PFSK-1 (cell line): ENCODE measurements at regions not wholly inside any gene's neighbourhood (a gene's known extent, or its start where the extent isn't known, plus 50 kb on each side); places are given as distances from the start of the nearest gene placed in this dataset.

Experiments used
- FOXP2 ChIP-seq: optimal IDR thresholded peaks from 2 replicates; pipeline ENCODE3; 2011; ENCODE audit warnings: borderline replicate concordance, control low read depth, inconsistent platforms; ENCODE audit not compliant: insufficient read depth; ENCODE audit errors: extremely low read length, extremely low read depth
- POLR2AphosphoS5 ChIP-seq: IDR thresholded peaks from 2 replicates; pipeline ENCODE4 v1.6.1; 2012; ENCODE audit warnings: low read depth, mild to moderate bottlenecking, control low read depth, low read length, moderate library complexity
- SIN3A ChIP-seq: IDR thresholded peaks from 2 replicates; pipeline ENCODE4 v1.6.1; 2012; ENCODE audit warnings: mild to moderate bottlenecking, low read length, moderate library complexity, borderline replicate concordance; ENCODE audit not compliant: insufficient read depth
- TAF1 ChIP-seq: IDR thresholded peaks from 2 replicates; pipeline ENCODE4 v1.6.1; 2012; ENCODE audit warnings: low read length, control low read depth, borderline replicate concordance; ENCODE audit not compliant: insufficient read depth
- TF ChIP-seq, protein P1 (sequence below), 2 experiments: IDR thresholded peaks; 2 replicates each; pipeline versions ENCODE4 v1.6.1 to v1.8.0; 2011 to 2012; ENCODE audit warnings: low read depth in 2 of 2, low read length in 2 of 2, control low read depth in 1 of 2, inconsistent platforms in 1 of 2, mild to moderate bottlenecking in 1 of 2, moderate library complexity in 1 of 2; ENCODE audit not compliant: insufficient read depth in 1 of 2

DNA sequence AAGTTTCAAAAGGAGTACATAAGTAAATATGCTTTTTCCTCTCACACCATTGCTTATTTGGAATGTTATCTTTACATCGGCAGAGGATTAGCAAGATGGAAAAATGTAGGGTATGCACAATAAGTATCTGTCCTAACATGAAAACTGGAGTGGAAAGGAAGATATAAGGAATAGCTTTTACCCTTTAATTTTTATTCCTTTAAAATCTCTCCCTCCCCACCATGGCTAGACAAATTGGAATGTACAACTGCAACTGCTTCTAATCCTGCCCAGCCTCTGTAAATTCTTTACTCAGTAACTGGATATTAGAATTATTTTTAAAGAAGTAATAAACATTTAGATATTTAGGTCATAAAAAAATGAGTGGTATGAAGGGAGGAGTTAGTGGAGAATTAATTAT lies 171.5 kb downstream of the PCDH18 start:
- TF ChIP-seq FOXP2 = no peak
- TF ChIP-seq, protein P1, sequence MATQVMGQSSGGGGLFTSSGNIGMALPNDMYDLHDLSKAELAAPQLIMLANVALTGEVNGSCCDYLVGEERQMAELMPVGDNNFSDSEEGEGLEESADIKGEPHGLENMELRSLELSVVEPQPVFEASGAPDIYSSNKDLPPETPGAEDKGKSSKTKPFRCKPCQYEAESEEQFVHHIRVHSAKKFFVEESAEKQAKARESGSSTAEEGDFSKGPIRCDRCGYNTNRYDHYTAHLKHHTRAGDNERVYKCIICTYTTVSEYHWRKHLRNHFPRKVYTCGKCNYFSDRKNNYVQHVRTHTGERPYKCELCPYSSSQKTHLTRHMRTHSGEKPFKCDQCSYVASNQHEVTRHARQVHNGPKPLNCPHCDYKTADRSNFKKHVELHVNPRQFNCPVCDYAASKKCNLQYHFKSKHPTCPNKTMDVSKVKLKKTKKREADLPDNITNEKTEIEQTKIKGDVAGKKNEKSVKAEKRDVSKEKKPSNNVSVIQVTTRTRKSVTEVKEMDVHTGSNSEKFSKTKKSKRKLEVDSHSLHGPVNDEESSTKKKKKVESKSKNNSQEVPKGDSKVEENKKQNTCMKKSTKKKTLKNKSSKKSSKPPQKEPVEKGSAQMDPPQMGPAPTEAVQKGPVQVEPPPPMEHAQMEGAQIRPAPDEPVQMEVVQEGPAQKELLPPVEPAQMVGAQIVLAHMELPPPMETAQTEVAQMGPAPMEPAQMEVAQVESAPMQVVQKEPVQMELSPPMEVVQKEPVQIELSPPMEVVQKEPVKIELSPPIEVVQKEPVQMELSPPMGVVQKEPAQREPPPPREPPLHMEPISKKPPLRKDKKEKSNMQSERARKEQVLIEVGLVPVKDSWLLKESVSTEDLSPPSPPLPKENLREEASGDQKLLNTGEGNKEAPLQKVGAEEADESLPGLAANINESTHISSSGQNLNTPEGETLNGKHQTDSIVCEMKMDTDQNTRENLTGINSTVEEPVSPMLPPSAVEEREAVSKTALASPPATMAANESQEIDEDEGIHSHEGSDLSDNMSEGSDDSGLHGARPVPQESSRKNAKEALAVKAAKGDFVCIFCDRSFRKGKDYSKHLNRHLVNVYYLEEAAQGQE (IDR thresholded peaks at IDR 0.05; ENCODE audit: insufficient read depth in 1 of 2, low read depth in 2 of 2, low read length in 2 of 2) = no peak
- no peak for TF ChIP-seq POLR2AphosphoS5
- TF ChIP-seq SIN3A = no peak
- TF ChIP-seq TAF1 = no peak

DNA sequence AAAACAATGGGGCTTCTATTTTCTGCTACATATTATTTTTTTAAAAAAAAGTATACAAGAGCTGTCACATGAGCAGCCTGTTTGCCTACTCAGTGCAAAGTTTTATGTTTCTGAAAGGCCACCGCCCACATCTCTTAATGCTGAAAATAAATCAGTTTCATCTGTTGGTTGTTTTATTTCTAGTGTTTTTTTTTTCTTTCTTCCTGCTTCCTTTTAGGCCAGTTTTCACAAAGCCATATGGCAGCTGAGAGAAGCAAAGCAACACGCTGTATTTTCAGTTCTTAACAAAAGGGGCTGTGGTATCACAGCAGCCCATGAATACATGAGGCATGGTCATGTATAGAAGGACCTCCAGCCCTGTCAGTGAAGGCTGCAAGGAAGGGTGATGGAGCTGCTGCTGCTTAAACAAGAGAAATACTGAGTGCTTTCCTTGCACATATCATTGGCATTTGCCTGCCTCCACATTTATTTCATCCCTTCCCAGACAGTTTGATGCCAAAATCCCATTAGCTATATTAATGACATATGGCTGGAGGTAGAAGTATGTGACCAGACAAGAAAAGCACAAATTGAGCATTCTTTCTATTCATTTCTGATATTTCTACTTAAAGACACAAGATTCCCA lies 172.5 kb downstream of the PCDH18 start:
- TF ChIP-seq SIN3A (no peak), TAF1 (no peak), FOXP2 (no peak), POLR2AphosphoS5 (no peak)
- TF ChIP-seq, protein P1 (IDR thresholded peaks at IDR 0.05; ENCODE audit: insufficient read depth in 1 of 2, low read depth in 2 of 2, low read length in 2 of 2) = no peak

DNA sequence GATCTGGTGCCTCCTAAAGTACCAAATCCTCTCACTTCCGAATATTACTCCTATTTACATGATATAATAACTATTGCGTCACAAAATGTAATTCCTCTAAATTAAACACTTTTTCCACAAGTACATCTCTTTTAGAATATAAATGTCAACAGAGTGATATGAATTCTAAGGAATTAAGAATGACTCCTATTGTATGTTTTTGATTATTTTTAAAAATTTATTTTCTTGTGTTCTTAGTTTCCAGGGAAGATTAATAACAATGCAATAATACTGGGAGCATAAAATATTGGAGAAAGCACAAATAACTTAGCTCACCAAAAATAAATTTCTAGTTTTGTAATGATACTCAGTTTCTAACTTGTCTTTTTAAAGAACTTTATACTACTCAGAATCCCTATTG lies 184.9 kb downstream of the PCDH18 start:
- TF ChIP-seq TAF1 (no peak), POLR2AphosphoS5 (no peak), FOXP2 (no peak), SIN3A (no peak)
- TF ChIP-seq, protein P1 (IDR thresholded peaks at IDR 0.05; ENCODE audit: insufficient read depth in 1 of 2, low read depth in 2 of 2, low read length in 2 of 2) = no peak

DNA sequence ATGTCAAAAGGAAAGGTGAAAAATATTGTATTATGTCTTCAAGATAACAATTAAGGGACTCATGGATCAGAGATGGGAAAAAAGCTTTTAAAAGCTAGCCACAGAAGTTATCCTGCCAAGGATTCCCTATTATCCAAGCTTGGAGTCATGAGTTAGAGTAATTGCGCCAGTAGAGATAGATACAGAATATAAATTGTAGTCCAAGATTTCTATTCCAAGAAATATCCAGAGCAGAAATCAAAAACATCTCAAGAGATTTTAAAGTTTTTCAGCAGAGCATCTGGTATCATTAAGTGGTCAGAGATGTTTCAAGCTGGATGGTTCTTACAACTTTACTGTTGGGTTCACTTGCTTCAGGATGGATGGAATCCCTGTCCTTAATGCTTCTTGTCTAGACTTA lies 186.7 kb downstream of the PCDH18 start:
- TF ChIP-seq, protein P1 (IDR thresholded peaks at IDR 0.05; ENCODE audit: insufficient read depth in 1 of 2, low read depth in 2 of 2, low read length in 2 of 2) = no peak
- TF ChIP-seq SIN3A = no peak
- no peak for TF ChIP-seq FOXP2

DNA sequence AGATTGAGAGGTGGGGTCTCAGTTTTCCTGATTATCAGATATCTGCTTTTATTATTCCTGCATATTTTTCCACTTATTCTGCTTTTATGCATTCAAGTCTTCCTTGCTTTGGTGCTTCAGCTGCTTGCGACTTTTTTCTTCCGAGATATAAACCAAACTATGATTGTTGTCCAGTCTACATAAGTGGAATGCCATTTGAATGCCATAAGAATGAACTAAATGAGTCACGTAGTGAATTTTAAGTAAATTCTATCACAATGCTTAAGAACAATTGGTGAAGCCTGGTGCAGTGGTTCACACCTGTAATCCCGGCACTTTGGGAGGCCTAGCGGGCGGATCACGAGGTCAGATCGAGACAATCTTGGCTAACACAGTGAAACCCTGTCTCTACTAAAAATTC lies 189.1 kb downstream of the PCDH18 start:
- TF ChIP-seq SIN3A (no peak), POLR2AphosphoS5 (no peak), TAF1 (no peak), FOXP2 (no peak)
- TF ChIP-seq, protein P1 (IDR thresholded peaks at IDR 0.05; ENCODE audit: insufficient read depth in 1 of 2, low read depth in 2 of 2, low read length in 2 of 2) = no peak
